ENCODE measurements at regions not wholly inside any gene's neighbourhood (a gene's known extent, or its start where the extent isn't known, plus 50 kb on each side); places are given as distances from the start of the nearest gene placed in this dataset.

GRCh38 chr12:128165387-128165786, 101.6 kb upstream of the TMEM132C start:
- H3K9ac ChIP-seq (ENCODE audit: low read length) = no peak overlapping the region
- TF ChIP-seq EZH2 (IDR thresholded peaks at IDR 0.05; ENCODE audit: borderline replicate concordance, insufficient read depth, low read depth, low read length, poor library complexity, severe bottlenecking) = no peak
- TF ChIP-seq, protein P1, sequence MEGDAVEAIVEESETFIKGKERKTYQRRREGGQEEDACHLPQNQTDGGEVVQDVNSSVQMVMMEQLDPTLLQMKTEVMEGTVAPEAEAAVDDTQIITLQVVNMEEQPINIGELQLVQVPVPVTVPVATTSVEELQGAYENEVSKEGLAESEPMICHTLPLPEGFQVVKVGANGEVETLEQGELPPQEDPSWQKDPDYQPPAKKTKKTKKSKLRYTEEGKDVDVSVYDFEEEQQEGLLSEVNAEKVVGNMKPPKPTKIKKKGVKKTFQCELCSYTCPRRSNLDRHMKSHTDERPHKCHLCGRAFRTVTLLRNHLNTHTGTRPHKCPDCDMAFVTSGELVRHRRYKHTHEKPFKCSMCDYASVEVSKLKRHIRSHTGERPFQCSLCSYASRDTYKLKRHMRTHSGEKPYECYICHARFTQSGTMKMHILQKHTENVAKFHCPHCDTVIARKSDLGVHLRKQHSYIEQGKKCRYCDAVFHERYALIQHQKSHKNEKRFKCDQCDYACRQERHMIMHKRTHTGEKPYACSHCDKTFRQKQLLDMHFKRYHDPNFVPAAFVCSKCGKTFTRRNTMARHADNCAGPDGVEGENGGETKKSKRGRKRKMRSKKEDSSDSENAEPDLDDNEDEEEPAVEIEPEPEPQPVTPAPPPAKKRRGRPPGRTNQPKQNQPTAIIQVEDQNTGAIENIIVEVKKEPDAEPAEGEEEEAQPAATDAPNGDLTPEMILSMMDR (IDR thresholded peaks at IDR 0.05) = no peak
- H3K79me2 ChIP-seq (ENCODE audit: control insufficient read depth, insufficient read depth, low read length) = no peaks in the 10 kb centered on the region
- H3K4me1 Mint-ChIP-seq = no peaks in the 10 kb centered on the region
- H3K27ac ChIP-seq (ENCODE audit: low read length in 2 of 2) = no peak overlapping the region
- ChIA-PET POLR2A (no interaction called here), CTCF (no interaction called here)
- H3K9me3 Mint-ChIP-seq (ENCODE audit: insufficient read depth) = no peaks in the 10 kb centered on the region
- peaks cover 0 to 7% (median 0%) of the 10 kb centered on the region in 3 donors for H3K9me3 ChIP-seq (ENCODE audit: control extremely low read depth in 1 of 3, control insufficient read depth in 2 of 3, insufficient read depth in 1 of 3, low read length in 2 of 3)
- intact Hi-C loops (cut with micrococcal nuclease) = no loop called here
- H3K4me1 ChIP-seq (ENCODE audit: control insufficient read depth in 2 of 2, insufficient read depth in 2 of 2, low read length in 2 of 2) = no peaks in the 10 kb centered on the region
- ATAC-seq (ENCODE audit: low read depth) (no peak), DNase-seq (no peak)
- no peaks in the 10 kb centered on the region for H3K36me3 ChIP-seq (replicated peaks in 1 of 2; ENCODE audit: control extremely low read depth in 1 of 2, control insufficient read depth in 1 of 2, extremely low read depth in 1 of 2, insufficient read depth in 2 of 2, low read length in 1 of 2)
- no peak overlapping the region for H2AFZ ChIP-seq (ENCODE audit: insufficient read depth, low read depth, low read length, poor library complexity, severe bottlenecking)
- no peak overlapping the region for H3K4me3 ChIP-seq (ENCODE audit: control extremely low read depth in 1 of 5, extremely low read depth in 1 of 5, insufficient read depth in 1 of 5, low read depth in 2 of 5, low read length in 4 of 5)
- no CpG with 5 or more reads among the region's 3 CpGs for WGBS (ENCODE audit: insufficient coverage)
- H3K27me3 ChIP-seq (replicated peaks in 1 of 4; ENCODE audit: control extremely low read depth in 1 of 4, control insufficient read depth in 3 of 4, insufficient read depth in 4 of 4, low read length in 3 of 4) = no peaks in the 10 kb centered on the region
- H4K20me1 ChIP-seq (ENCODE audit: control insufficient read depth, insufficient read depth, low read length, poor library complexity, severe bottlenecking) = no peaks in the 10 kb centered on the region
- H3K27ac Mint-ChIP-seq = no peak overlapping the region
- no peaks in the 10 kb centered on the region for H3K27me3 Mint-ChIP-seq
- no peak overlapping the region for H3K4me2 ChIP-seq (replicated peaks; ENCODE audit: low read depth, low read length, poor library complexity, severe bottlenecking)
- no peak overlapping the region for H3K4me3 Mint-ChIP-seq

- Histone ChIP-seq H3K27me3 (replicated peaks in 1 of 4; ENCODE audit: control extremely low read depth in 1 of 4, control insufficient read depth in 3 of 4, insufficient read depth in 4 of 4, low read length in 3 of 4) (no peaks in the 10 kb centered on the region), H3K79me2 (ENCODE audit: control insufficient read depth, insufficient read depth, low read length) (no peaks in the 10 kb centered on the region), H3K27ac (ENCODE audit: low read length in 2 of 2) (no peak overlapping the region), H3K9me3 (ENCODE audit: control extremely low read depth in 1 of 3, control insufficient read depth in 2 of 3, insufficient read depth in 1 of 3, low read length in 2 of 3) (peaks cover 0 to 10% (median 0%) of the 10 kb centered on the region in 3 donors), H3K4me1 (ENCODE audit: control insufficient read depth in 2 of 2, insufficient read depth in 2 of 2, low read length in 2 of 2) (no peaks in the 10 kb centered on the region), H3K9ac (ENCODE audit: low read length) (no peak overlapping the region), H3K4me3 (ENCODE audit: control extremely low read depth in 1 of 5, extremely low read depth in 1 of 5, insufficient read depth in 1 of 5, low read depth in 2 of 5, low read length in 4 of 5) (no peak overlapping the region), H4K20me1 (ENCODE audit: control insufficient read depth, insufficient read depth, low read length, poor library complexity, severe bottlenecking) (no peaks in the 10 kb centered on the region), H3K4me2 (replicated peaks; ENCODE audit: low read depth, low read length, poor library complexity, severe bottlenecking) (no peak overlapping the region), H3K36me3 (replicated peaks in 1 of 2; ENCODE audit: control extremely low read depth in 1 of 2, control insufficient read depth in 1 of 2, extremely low read depth in 1 of 2, insufficient read depth in 2 of 2, low read length in 1 of 2) (no peaks in the 10 kb centered on the region), H2AFZ (ENCODE audit: insufficient read depth, low read depth, low read length, poor library complexity, severe bottlenecking) (no peak overlapping the region)
- TF ChIP-seq EZH2 (IDR thresholded peaks at IDR 0.05; ENCODE audit: borderline replicate concordance, insufficient read depth, low read depth, low read length, poor library complexity, severe bottlenecking) = no peak
- TF ChIP-seq, protein P1 (IDR thresholded peaks at IDR 0.05) = no peak
- intact Hi-C loops (cut with micrococcal nuclease) = no loop called here
- Mint-ChIP-seq H3K4me1 (no peaks in the 10 kb centered on the region), H3K9me3 (ENCODE audit: insufficient read depth) (no peaks in the 10 kb centered on the region), H3K27ac (no peak overlapping the region), H3K27me3 (no peaks in the 10 kb centered on the region), H3K4me3 (no peak overlapping the region)
- ChIA-PET POLR2A (no interaction called here), CTCF (no interaction called here)
- WGBS (ENCODE audit: insufficient coverage) = 77% methylated on average over 5 of the region's 5 CpGs
- ATAC-seq (ENCODE audit: low read depth) = no peak
- DNase-seq = no peak
These were observed 98.7 kb upstream of the TMEM132C start for GRCh38 chr12:128168273-128168672.

Measured in B cell (primary cell).